AG04450 (cell line): ENCODE measurements at regions not wholly inside any gene's neighbourhood (a gene's known extent, or its start where the extent isn't known, plus 50 kb on each side); places are given as distances from the start of the nearest gene placed in this dataset.

Experiments used
- CTCF ChIA-PET: fragments of 300-600, 350-600 bp; formaldehyde crosslinking; extraction: SDS; loops from one replicate; lab custom pipeline; 2022; ENCODE audit warnings: antibody characterized with exemption, inconsistent platforms; lab: Charles Lee
- POLR2A ChIA-PET: fragments of 350-600 bp; formaldehyde crosslinking; extraction: SDS; loops from one replicate; lab custom pipeline; 2021; ENCODE audit warnings: antibody characterized with exemption, inconsistent platforms; lab: Yijun Ruan, JAX
- DNase-seq: peaks from one replicate; pipeline ENCODE4 v3.0.0-alpha.2; 2011; ENCODE audit warnings: low read depth, low spot score
- H3K27ac ChIP-seq: one replicate; pipeline ENCODE4 v1.5.1; 2012; ENCODE audit warnings: low read depth, low read length, control low read depth
- H3K27me3 ChIP-seq: one replicate; pipeline ENCODE4 v1.6.0; 2012; ENCODE audit warnings: low read length; ENCODE audit not compliant: control insufficient read depth, insufficient read depth
- H3K4me3 ChIP-seq: 2 replicates; pipeline ENCODE4 v1.5.1; 2011; ENCODE audit warnings: mild to moderate bottlenecking, low read depth, low read length, control low read depth
- H3K9me3 ChIP-seq: 2 replicates; pipeline ENCODE4 v1.5.1; 2012; ENCODE audit warnings: low read length; ENCODE audit not compliant: control insufficient read depth, insufficient read depth
- CTCF ChIP-seq: IDR thresholded peaks from 2 replicates; pipeline ENCODE4 v1.5.1; 2011; ENCODE audit warnings: low read depth, low read length, control low read depth, inconsistent platforms

DNA sequence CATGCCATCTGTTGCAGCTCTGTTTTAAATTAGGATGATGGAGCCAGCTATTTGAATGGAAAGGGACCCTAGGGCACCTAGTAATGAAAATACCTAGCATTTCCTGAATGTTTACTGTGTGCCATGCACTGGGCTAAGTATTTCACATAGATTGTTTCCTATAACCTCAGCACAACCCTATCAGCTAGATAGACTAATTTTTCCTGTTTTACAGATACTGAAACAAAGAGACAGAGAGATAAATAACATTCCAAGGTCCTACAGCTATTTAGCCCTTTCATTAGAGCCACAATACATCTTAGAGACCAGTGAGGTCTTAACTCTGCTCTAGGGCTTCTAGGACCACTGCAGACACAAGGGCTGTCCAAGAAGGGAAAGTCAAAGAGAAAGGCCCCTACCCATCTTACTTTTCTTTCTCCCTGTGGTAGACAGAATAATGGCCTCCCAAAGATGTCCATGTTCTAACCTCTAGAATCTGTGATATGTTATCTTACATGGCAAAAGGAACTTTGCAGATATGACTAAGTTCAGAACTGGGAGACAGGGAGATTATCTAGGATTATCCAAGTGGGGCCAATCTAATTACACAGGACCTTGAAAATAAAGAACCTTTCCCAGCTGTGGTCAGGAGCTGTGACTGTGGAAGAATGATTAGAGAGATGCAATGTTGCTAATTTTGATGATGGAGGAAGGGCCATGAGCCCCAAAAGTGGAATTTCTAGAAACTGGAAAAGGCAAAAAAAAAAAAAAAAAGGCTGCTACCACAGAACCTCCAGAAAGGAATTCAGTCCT, 157.0 kb downstream of the CCDC34 start:
- Histone ChIP-seq H3K27ac (no peak overlapping the region), H3K9me3 (no peaks in the 10 kb centered on the region), H3K4me3 (no peak overlapping the region), H3K27me3 (peaks cover 2% of the 10 kb centered on the region)
- ChIA-PET POLR2A (interaction anchor here (0.7 kb wide), 1 partner anchor 53 kb away, joined by 3 read pairs; no protein-coding TSS in a partner anchor), CTCF (interaction anchor here (0.7 to 2.1 kb wide), 3 partner anchors 21 to 114 kb away, joined by 3 to 6 read pairs (median 3); no protein-coding TSS in a partner anchor)
- no peak for DNase-seq
- TF ChIP-seq CTCF = no peak

GRCh38 chr11:27205250-27205649, 157.8 kb downstream of the CCDC34 start:
- peaks cover 2% of the 10 kb centered on the region for H3K27me3 ChIP-seq
- POLR2A ChIA-PET = interaction anchor here (0.6 to 0.7 kb wide), 2 partner anchors 52 to 267 kb away, joined by 3 to 5 read pairs; partner anchors contain the start of gene LGR4
- DNase-seq = no peak
- no peak overlapping the region for H3K4me3 ChIP-seq
- CTCF ChIA-PET = interaction anchor here (0.7 to 2.1 kb wide), 4 partner anchors 20 to 280 kb away, joined by 3 to 6 read pairs (median 4); no protein-coding TSS in a partner anchor
- TF ChIP-seq CTCF = no peak
- no peaks in the 10 kb centered on the region for H3K9me3 ChIP-seq
- no peak overlapping the region for H3K27ac ChIP-seq

GRCh38 chr11:27204529-27204928, 158.5 kb downstream of the CCDC34 start:
- DNase-seq = no peak
- POLR2A ChIA-PET = no interaction called here
- CTCF ChIA-PET = interaction anchor here (2.1 kb wide), 1 partner anchor 92 kb away, joined by 6 read pairs; no protein-coding TSS in a partner anchor

GRCh38 chr11:27203077-27203647, 159.9 kb downstream of the CCDC34 start:
- no peak overlapping the region for H3K27ac ChIP-seq
- DNase-seq = no peak
- H3K4me3 ChIP-seq = no peak overlapping the region
- ChIA-PET CTCF (interaction anchor here (0.7 to 2.6 kb wide), 4 partner anchors 92 to 283 kb away, joined by 3 to 17 read pairs (median 4); no protein-coding TSS in a partner anchor), POLR2A (no interaction called here)
- peaks cover 2% of the 10 kb centered on the region for H3K27me3 ChIP-seq
- no peaks in the 10 kb centered on the region for H3K9me3 ChIP-seq
- no peak for TF ChIP-seq CTCF

More at GRCh38 chr11:27204529-27204928, 158.5 kb downstream of the CCDC34 start:
- Histone ChIP-seq H3K9me3 (no peaks in the 10 kb centered on the region), H3K27ac (no peak overlapping the region), H3K27me3 (peaks cover 2% of the 10 kb centered on the region), H3K4me3 (no peak overlapping the region)
- peak; percentile 51 for TF ChIP-seq CTCF
